Smooth muscle cell (in vitro differentiated cells): ENCODE measurements at regions not wholly inside any gene's neighbourhood (a gene's known extent, or its start where the extent isn't known, plus 50 kb on each side); places are given as distances from the start of the nearest gene placed in this dataset.

ENCODE experiments used
- DNase-seq: peaks from one replicate; lab custom pipeline; 2025; ENCODE audit not compliant: unreplicated experiment; lab: John Stamatoyannopoulos, UW
- H2AFZ ChIP-seq: fragments of 200-600 bp; sonication (generic); 2 replicates; pipeline ENCODE4 v1.6.0; 2016; ENCODE audit warnings: antibody characterized with exemption, low read depth, mild to moderate bottlenecking
- H3F3A ChIP-seq: fragments of 200-600 bp; sonication (generic); 2 replicates; pipeline ENCODE4 v1.6.0; 2017; ENCODE audit warnings: antibody characterized with exemption, low read depth
- H3K27ac ChIP-seq: fragments of 200-600 bp; sonication (generic); 2 replicates; pipeline ENCODE4 v1.5.1; 2016; ENCODE audit warnings: low read depth, mild to moderate bottlenecking
- H3K27me3 ChIP-seq: fragments of 200-600 bp; sonication (generic); 2 replicates; pipeline ENCODE4 v1.6.1; 2016; ENCODE audit warnings: low read depth, mild to moderate bottlenecking
- H3K36me3 ChIP-seq: fragments of 200-600 bp; sonication (generic); 2 replicates; pipeline ENCODE4 v1.5.1; 2016; ENCODE audit warnings: low read depth
- H3K4me1 ChIP-seq: fragments of 200-600 bp; sonication (generic); 2 replicates; pipeline ENCODE4 v1.5.1; 2016; ENCODE audit warnings: low read depth
- H3K4me2 ChIP-seq: fragments of 200-600 bp; sonication (generic); 2 replicates; pipeline ENCODE4 v1.6.0; 2016; ENCODE audit warnings: mild to moderate bottlenecking
- H3K4me3 ChIP-seq: fragments of 200-600 bp; sonication (generic); 2 replicates; pipeline ENCODE4 v1.5.1; 2016; ENCODE audit warnings: mild to moderate bottlenecking
- H3K79me2 ChIP-seq: fragments of 200-600 bp; sonication (generic); 2 replicates; pipeline ENCODE4 v1.6.0; 2016; ENCODE audit warnings: low read depth, mild to moderate bottlenecking
- H3K9ac ChIP-seq: fragments of 200-600 bp; sonication (generic); 2 replicates; pipeline ENCODE4 v1.6.0; 2016; ENCODE audit warnings: low read depth
- H3K9me3 ChIP-seq: fragments of 200-600 bp; sonication (generic); replicated peaks from 2 replicates; pipeline ENCODE4 v1.5.1; 2016; ENCODE audit warnings: low read depth
- H4K20me1 ChIP-seq: fragments of 200-600 bp; sonication (generic); 2 replicates; pipeline ENCODE4 v1.6.0; 2016; ENCODE audit warnings: low read depth
- WGBS: methylation state at CpG from one replicate; pipeline ENCODE4 v1.1.7; 2016; ENCODE audit warnings: low lambda C conversion rate; 5-methylcytosine and 5-hydroxymethylcytosine counted together
- TF ChIP-seq, protein P1 (sequence below): fragments of 200-600 bp; sonication (generic); IDR thresholded peaks from 2 replicates; pipeline ENCODE4 v1.5.1; 2017; ENCODE audit warnings: borderline replicate concordance, mild to moderate bottlenecking, antibody characterized with exemption; ENCODE audit not compliant: insufficient read depth, poor library complexity, severe bottlenecking

DNA sequence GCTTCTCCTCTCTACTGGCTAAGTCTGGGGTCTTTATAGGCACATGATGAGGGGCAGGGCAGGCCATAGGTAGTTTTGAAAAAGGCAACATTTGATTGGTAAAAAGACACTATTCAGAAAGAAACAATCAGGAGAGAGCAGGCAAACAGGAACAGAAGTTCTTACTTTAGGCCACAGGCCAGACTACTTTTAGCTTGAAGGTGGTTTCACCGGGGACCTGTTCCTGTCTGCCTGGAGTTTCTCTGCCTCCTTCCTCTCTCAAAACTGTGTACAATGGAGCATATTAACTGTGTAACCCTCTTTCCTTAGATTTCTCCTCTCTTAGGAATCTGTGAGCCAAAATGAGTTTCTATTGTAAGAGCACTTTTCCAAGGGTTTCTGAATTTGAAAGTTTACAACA lies 167.9 kb upstream of the AVPR1A start:
- no peaks in the 10 kb centered on the region for H4K20me1 ChIP-seq
- 86% methylated on average over 1 of the region's 1 CpG for WGBS
- H3K79me2 ChIP-seq, result no peaks in the 10 kb centered on the region
- no peaks in the 10 kb centered on the region for H3F3A ChIP-seq
- no peak for DNase-seq
- H3K4me3 ChIP-seq, result no peak overlapping the region
- H3K36me3 ChIP-seq, result no peaks in the 10 kb centered on the region
- no peak overlapping the region for H2AFZ ChIP-seq
- no peaks in the 10 kb centered on the region for H3K9me3 ChIP-seq
- H3K9ac ChIP-seq, result peak overlapping the region; percentile 55
- no peaks in the 10 kb centered on the region for H3K4me1 ChIP-seq
- H3K4me2 ChIP-seq, result no peak overlapping the region
- H3K27ac ChIP-seq, result peak overlapping the region; percentile 90
- TF ChIP-seq, protein P1, sequence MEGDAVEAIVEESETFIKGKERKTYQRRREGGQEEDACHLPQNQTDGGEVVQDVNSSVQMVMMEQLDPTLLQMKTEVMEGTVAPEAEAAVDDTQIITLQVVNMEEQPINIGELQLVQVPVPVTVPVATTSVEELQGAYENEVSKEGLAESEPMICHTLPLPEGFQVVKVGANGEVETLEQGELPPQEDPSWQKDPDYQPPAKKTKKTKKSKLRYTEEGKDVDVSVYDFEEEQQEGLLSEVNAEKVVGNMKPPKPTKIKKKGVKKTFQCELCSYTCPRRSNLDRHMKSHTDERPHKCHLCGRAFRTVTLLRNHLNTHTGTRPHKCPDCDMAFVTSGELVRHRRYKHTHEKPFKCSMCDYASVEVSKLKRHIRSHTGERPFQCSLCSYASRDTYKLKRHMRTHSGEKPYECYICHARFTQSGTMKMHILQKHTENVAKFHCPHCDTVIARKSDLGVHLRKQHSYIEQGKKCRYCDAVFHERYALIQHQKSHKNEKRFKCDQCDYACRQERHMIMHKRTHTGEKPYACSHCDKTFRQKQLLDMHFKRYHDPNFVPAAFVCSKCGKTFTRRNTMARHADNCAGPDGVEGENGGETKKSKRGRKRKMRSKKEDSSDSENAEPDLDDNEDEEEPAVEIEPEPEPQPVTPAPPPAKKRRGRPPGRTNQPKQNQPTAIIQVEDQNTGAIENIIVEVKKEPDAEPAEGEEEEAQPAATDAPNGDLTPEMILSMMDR, result no peak
- no peaks in the 10 kb centered on the region for H3K27me3 ChIP-seq

DNA sequence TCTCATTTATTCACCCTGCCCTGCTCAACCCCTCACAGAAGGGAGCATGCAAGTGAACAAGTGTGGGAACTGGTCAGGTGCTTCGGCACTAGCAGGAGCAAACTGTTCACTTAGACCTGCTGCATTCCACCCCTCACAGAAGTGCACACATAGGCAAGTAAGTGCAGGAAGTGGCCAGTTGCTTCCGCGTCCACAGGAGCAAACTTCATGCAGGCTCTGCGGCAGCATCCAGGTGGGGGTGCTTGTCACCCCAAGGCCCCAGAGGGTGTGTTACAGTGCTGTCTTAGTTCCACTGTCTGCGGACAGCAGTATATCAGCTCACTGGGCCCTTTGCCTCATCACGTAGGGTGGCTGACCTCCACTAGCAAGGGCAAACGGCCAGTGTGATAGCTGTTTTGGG lies 167.3 kb upstream of the AVPR1A start:
- Histone ChIP-seq H3K9ac (no peak overlapping the region), H3K9me3 (no peaks in the 10 kb centered on the region), H3K4me2 (no peak overlapping the region), H3K79me2 (no peaks in the 10 kb centered on the region), H3F3A (no peaks in the 10 kb centered on the region), H3K36me3 (no peaks in the 10 kb centered on the region), H3K4me1 (no peaks in the 10 kb centered on the region), H4K20me1 (no peaks in the 10 kb centered on the region), H3K27ac (no peak overlapping the region), H3K4me3 (no peak overlapping the region), H2AFZ (no peak overlapping the region), H3K27me3 (no peaks in the 10 kb centered on the region)
- TF ChIP-seq, protein P1, result no peak
- DNase-seq, result no peak
- 97% methylated on average over 7 of the region's 7 CpGs for WGBS

GRCh38 chr12:63317880-63318279 lies 166.9 kb upstream of the AVPR1A start:
- Histone ChIP-seq H3K36me3 (no peaks in the 10 kb centered on the region), H2AFZ (no peak overlapping the region), H3K4me2 (no peak overlapping the region), H3K4me3 (no peak overlapping the region), H3K9me3 (no peaks in the 10 kb centered on the region), H3K9ac (no peak overlapping the region), H3K79me2 (no peaks in the 10 kb centered on the region), H3K27ac (no peak overlapping the region), H3F3A (no peaks in the 10 kb centered on the region), H4K20me1 (no peaks in the 10 kb centered on the region), H3K27me3 (no peaks in the 10 kb centered on the region), H3K4me1 (no peaks in the 10 kb centered on the region)
- TF ChIP-seq, protein P1, result no peak
- WGBS, result 88% methylated on average over 5 of the region's 5 CpGs
- no peak for DNase-seq

GRCh38 chr12:63317286-63317846 lies 166.4 kb upstream of the AVPR1A start:
- Histone ChIP-seq H3K27ac (no peak overlapping the region), H3K4me1 (no peaks in the 10 kb centered on the region)
- 89% methylated on average over 9 of the region's 9 CpGs for WGBS

More at GRCh38 chr12:63317286-63317846, 166.4 kb upstream of the AVPR1A start:
- TF ChIP-seq, protein P1, result no peak
- Histone ChIP-seq H3K4me3 (no peak overlapping the region), H2AFZ (no peak overlapping the region), H3K9ac (no peak overlapping the region), H4K20me1 (no peaks in the 10 kb centered on the region), H3K79me2 (no peaks in the 10 kb centered on the region), H3K36me3 (no peaks in the 10 kb centered on the region), H3K4me2 (no peak overlapping the region), H3K27me3 (no peaks in the 10 kb centered on the region), H3F3A (no peaks in the 10 kb centered on the region), H3K9me3 (no peaks in the 10 kb centered on the region)
- DNase-seq, result no peak
